NCI-H2227 (cell line): ENCODE measurements at regions not wholly inside any gene's neighbourhood (a gene's known extent, or its start where the extent isn't known, plus 50 kb on each side); places are given as distances from the start of the nearest gene placed in this dataset.

Experiments
- DNase-seq: peaks from one replicate; lab custom pipeline; 2025; ENCODE audit not compliant: unreplicated experiment; lab: John Stamatoyannopoulos, UW

DNA sequence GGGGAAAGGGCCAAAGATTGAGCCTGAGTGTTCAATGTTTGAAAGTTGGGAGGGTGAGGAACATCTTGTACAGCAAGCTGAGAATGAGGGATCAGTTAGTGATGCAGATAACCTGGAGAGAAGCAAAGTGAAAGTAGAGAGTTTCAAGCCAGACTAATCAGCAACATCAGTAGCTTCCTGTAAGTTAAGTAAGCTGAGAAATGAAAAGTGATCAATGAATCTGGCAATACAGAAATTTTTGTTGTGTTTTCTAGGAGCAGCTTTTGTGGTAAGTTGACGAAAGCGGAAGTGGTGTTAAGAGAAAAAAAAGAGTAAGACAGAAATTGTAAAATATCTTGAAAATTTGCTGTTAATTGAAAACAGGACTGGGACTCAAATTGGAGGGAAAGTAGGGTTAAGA is 855.5 kb upstream of the MAP3K7 start:
- DNase-seq, result no peak

DNA sequence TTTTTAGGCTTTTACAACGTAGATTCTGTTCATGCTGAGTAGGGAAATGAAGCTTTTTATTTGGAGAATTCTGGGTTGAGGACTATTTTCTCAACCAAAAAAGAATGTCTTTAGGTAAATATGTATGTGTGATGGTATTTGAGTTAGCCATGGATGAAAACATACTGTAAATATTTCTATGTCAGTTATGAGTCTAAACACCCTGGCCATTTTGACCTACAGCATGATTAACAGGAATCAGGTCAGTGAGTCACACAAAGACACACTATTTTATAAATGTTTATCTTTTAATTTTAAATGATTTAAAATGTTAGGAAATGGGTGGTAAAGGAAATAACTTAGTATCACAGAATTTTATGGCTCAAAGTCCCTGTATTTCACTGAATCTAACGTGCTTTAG is 851.7 kb upstream of the MAP3K7 start:
- DNase-seq, result no peak

DNA sequence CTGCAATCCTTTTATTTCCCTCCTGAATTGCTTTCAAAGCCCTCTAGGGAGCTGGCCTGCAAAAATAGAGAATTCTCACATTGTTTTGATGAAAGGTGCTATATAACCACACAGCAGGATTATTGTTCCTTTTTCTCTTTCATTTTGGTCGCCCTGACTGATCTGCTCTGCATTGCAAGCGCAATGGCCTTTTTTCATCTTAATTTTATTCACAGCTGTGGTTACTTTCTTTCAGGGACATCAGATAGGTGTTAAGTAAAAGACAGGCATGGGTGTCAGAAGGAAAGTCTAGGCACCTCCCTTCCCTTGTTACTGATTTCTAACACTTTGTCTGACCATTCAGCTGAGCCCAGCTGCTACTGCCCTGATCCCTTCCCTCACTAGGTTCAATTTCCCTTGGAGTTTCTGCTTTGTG is 850.5 kb upstream of the MAP3K7 start:
- DNase-seq, result no peak

DNA sequence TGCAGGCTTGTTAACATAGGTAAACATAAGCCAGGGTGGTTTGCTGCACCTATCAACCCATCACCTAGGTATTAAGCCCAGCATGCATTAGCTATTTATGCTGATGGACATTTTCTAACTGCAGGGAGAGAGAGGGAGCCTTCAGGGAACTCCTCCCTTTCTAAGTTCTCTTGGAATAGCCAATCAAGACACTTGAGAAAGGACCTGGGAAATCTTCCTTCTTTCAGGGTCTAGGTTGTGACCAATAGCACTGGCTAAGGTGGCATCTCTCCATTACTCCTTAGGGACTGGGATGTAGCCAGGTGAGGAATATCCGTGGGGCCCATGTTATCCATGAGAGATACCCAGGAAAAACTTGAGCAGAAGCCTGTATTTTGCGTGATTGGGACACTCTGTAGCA is 849.6 kb upstream of the MAP3K7 start:
- no peak for DNase-seq

DNA sequence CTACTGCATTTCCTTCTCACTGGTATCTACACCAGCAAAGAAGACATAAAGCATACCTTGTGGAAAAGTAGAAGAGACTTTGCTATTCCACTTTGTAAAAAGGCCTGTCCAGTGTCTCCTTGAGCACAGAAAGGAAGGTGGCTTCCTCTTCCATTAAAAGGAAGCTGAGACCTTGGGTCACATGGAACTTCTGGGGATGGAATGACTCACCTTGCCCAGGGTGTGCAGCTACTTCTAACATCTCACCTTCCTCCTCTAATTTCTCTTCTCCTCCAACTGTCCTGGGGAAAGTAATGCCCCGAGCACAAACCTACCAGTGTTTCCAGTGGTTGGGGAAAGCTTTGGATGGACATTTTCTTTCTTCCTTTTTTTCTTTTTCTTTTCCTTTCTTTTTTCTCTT is 848.8 kb upstream of the MAP3K7 start:
- no peak for DNase-seq

DNA sequence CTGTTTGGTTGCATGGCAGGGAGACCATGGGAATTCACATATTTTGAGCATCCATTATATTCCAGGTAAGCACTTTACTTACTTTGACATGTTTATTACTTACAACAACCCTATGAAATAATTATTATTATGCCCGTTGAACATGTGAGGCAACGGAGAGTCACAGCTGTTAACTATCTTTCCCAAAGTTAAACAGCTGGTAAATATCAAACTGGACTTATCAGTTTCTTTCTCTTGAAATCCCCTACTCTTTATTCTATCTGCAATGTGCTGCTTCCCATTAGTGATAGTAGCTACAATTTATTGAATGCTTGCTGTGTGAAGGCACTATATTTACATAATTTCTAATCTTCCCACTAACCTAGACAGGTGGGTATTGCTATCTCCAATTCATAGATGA is 847.7 kb upstream of the MAP3K7 start:
- DNase-seq, result no peak

DNA sequence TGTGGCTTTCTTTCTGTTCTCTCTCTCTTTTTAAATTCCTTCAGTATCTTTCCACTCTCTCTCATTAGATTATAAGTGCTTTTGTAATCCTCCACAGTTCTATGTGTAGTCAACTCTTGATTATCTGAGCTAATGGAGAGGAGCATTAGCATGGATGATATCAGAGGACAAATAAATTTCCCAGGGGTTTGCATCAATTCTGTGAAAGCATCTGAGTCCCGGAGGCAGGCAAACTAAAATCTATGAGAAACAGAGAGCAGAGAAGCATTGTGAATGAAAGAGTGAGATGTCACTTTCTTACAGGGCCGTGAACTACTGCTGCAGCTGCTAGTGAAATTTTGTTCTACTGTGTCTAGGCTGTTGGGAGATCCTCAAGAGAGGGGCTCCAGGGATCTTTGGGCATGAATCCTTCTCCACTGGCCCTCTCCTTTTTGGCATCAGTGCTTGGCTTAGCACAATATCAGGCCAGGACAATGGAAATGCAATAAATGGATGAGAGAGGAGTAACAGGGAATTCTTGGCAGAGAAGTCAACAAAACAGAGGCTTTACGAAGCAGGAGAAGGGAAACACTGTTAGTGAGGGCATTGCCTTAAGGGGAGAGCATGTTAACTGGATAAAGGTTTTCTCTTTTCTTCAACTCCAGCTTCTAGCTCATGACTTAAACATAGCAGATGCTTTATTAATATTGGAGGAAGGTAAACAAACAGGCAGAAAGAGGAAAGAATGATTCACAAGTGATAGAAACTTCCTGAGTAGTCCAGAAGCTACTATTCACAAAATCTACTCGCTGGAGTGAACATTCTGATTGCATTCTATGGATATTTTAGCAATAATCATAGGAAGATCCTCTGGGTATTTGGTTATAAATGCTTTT is 847.0 kb upstream of the MAP3K7 start:
- DNase-seq, result no peak

DNA sequence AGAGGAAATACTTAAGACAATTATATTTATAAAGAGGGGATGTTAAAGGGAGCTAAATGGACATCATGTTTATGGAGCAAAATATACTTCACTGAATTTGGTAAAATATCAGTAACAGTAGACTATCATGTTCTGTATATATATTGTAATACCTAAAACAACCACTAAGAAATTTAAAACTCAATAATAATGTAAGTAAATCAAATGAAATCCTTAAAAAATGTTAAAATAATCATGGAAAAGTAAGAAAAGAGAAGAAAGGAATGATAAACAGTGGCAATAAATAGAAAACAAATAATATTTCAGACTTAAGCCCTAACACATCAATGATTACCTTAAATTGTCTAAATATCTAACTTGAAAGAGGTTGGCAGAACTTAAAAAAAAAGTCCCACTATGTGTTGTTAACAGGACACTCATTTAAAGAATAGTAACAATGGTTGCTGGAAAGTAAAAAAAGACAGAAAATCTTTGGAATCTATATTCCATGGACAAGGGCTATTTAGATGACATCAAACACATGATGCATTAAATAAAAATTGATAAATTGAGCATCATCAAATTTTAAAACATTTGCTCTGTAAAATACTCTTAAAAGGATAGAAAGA is 842.2 kb upstream of the MAP3K7 start:
- no peak for DNase-seq

DNA sequence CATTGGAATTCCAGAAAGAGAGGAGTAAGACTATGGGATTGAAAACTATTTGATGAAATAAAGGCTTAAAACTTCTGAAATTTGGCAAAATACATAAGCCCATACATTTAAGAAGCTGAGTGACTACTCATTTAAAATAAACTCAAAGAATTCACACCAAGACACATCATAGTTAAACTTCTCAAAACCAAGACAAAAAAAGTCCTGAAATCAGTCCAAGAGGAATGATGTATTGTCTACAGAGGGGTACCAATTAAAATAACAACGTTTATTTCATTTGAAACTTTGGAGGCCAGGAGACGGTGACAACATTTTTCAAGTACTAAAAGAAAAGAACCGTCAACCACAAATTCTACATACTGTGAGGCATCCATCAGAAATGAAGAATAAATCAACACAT is 841.4 kb upstream of the MAP3K7 start:
- DNase-seq, result no peak

DNA sequence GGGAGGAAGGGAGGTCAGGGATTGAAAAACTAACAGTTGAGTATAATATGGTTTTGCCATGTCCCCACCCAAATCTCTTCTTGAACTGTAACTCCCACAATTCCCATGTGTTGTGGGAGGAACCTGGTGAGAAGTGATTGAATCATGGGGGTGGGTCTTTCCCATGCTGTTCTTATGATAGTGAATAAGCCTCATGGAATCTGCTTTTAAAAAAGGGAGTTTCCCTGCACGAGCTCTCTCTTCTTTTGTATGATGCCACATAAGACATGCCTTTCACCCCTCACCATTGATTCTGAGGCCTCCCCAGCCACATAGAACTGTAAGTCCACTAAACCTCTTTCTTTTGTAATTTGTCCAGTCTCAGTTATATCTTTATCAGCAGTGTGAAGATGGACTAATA is 833.4 kb upstream of the MAP3K7 start:
- DNase-seq, result no peak

DNA sequence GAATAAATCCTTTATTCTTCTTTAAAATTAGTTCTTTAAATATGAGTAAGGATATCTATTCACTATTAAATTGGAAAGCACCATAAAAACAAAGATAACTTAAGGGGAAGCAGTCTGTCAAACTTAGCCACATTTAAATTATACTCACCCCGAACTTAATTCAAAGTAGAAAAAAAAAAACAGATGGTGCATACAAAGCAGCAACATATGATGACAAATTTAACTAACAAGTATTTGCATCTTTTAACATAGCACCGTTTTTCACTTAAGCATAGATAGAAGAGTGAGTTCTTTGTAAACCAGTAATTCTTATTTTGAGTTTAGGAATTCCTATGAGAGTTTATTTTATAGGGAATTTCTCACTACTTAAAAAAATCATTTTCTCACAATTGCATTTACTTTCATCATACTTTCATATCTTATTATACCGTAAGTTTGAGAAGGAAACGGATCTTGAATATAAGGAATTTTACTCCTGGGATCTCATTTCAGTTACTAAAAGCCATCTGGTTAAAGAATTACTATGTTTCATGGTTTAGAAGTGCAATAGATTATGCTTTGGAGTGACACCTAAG is 828.2 kb upstream of the MAP3K7 start:
- no peak for DNase-seq

DNA sequence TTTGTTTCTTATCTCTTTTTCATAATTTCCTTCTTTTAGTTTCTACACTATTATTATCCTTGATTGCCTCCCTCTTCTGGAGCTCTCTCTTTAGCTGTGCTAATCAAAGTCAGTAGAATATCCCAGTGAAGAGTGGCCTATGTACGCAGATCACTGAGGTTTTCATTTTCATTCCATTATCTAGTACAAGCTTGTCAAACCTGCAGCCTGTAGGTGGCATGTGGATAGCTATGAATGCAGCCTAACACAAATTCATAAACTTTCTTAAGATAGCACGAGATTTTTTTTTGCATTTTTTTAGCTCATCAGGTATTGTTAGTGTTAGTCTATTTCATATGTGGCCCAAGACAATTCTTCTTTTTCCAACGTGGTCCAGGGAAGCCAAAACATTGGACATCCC is 825.7 kb upstream of the MAP3K7 start:
- no peak for DNase-seq

DNA sequence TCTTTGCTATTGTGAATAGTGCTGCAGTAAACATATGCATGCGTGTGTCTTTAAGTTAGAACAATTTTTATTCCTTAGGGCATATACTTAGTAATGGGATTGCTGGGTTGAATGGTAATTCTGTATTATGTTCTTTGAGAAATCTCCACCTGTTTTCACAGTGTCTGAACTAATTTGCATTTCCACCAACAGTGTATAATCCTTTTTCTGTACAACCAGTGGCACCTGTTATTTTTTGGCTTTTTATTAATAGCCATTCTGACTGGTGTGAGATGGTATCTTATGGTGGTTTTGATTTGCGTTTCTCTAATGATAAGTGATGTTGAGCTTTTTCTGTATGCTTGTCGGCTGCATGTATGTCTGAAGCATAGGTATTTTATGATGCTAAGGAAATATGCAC is 820.8 kb upstream of the MAP3K7 start:
- no peak for DNase-seq

DNA sequence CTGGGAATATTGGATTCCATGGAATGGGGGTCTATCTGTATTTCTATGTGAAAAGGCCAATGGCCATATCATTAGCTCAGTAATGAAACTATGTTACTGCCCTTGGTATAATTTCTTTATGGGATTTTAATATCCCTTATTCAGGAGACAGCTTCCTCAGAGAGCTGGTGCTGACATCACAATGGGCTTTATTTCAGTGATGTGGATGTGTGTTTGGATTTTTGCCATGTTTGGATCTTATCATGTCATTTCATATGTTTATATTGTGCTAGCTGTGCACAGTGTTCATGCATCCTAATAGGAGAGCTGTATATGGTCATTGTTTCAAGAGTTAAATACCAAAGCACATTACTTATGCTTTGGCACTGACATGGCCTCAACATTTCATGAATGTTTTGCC is 806.1 kb upstream of the MAP3K7 start:
- DNase-seq, result no peak

DNA sequence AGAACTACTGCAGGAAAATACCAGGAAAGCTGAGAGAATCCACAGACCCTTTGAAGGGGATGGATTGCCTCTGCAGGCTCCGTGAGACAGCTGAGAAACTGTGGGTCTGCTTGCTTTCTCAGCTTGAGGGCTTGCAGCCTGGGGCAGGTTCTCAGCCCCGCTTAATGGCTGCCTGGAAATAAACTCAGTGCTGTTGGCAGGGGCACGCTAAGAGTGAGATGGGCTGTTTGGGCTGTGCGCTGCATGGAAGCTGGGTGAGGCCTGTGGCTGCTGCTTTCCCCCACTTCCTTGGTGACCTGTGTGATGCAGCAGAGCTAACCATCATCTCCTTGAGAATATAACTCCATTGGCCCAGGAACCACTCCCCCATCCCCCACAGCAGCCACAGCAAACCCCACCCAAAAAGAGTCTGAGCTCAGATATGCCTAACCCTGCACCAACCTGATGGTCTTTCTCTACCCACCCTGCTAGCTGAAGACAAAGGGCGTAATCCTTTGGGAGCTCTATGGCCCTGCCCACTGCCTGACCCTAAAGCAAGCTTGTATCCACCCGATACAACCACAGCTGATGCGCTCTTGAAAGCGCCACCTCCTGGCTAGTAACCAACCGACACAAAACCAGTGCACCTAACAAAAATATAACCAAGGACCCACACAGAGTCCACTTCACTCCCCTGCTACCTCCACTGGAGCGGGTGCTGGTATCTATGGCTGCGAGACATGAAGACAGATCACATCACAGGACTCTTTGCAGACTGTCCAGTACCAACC is 800.6 kb upstream of the MAP3K7 start:
- DNase-seq, result no peak

DNA sequence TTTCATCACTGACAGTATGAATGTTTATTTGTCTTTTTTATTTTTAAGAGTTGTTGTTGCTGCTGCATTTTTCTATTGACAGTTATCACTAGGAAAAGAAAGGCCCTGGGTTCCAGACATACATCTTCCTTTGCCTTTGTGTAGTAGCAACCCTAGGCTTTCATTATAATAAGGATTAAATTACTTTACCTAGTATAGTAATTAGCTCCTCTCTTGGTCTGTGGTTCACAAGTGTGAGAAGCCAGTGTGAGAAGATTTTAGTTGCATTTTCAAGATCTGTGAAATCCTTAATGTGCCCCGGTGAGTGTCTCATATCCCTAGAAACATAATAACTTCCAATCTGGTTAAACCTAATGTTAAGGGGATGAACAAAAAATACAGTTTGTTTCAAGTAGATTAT is 799.3 kb upstream of the MAP3K7 start:
- no peak for DNase-seq

DNA sequence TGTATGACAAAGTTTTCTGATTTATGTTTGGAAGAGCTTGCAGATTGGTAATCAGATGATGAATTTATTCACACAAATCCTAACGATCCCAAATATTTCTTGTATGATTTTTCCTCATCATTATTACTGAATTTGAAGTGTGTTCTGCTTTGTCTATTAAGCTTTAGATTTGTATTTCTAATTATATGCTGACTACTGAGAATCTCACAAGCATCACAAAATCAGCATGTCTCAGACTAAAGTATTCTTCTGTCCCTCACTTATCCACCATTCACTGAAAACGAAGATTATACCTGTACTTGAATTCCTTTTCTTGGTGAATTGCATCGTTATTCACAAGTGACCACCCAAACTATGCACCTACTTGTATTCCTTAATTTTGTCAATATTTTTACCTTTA is 796.3 kb upstream of the MAP3K7 start:
- DNase-seq, result no peak

DNA sequence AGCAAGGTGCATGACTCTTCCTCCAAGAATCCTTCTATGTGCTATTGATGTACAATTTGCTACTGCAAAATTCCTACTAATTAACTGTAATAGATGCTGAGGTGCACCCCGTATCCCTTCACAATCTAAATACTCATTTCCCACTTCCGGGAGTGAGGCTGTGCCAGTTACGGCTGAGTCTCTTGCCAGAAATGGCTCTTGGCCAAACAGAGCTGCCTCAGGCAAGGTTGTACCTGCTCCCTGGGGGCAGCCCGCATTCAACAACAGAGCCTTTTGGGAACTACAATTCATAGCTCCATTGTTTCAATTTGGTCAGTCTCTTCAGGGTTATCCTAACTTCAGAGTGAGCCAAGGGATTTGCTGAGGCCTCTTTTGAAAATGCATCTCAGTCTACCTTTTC is 789.8 kb upstream of the MAP3K7 start:
- no peak for DNase-seq

DNA sequence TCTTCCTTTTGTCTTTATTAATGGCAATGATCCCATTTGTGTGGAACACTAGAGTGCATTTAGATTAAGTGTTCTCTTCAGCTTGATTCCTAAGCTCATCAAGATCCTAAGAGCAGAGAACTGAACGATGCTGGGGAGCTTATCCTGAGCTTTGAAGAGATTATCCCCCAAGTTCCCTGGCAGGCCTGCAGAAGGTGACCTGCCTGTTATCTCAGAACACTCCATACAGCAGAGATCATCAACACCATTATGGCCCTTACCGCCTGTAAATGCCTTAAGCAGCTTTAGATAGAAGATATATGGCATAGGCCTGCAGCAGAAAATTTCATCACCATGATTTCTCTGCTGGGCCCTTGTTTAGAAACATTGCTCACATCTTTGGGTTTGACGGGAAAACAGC is 779.9 kb upstream of the MAP3K7 start:
- DNase-seq, result no peak

DNA sequence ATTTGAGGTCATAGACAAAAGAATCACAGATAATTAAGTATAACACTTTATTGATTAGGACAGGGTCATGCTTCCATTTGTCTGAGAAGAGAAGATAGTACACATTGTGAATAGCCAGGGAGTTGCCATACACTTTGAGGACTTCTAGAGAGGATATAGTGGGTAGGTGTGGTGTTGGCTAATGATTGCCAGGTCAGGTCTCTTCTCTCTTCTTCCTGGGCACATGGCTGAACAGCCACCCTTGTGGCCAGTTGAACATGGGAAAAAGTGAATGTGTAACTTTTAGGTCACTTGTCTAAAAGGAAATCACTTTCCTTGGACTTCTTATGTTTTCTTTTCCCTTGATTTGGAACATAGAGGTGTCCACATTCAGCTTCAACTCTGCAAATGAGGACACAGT is 772.1 kb upstream of the MAP3K7 start:
- DNase-seq, result no peak

DNA sequence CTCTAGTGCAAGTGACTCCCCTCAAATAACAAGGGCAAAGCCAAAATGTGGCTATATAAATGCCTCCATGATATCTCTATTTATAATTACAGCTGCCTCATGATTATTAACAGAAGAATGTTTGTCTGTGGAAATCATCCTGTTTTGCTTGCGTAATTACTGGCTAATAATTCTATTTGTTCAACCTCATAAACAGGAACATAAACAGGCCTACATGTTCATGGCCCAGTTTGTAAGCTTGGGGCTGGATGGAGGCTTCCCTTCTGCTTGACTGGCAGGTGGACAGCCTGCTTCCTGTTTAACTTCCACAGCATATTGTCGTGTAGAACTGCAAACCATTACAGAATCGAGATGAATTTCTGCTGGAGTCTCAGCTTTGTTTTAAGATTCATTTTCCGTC is 766.0 kb upstream of the MAP3K7 start:
- no peak for DNase-seq

DNA sequence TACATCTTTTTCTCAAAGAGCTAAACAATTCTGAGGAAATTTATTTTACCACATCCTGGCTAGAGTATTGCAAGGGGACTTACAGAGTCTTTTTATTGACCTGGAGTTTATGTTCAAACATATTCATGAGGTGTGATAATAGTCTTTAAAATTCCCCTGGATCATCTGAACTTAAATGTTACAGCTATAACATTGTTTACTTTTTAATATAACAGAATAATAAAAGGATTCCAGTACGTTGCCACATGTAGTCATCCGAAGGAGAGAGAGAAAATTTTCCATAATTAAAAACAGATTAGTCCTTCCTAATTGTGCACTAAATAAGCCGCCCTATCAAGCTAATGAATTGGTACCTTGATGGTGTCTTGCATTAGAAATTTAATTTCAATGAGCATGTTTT is 765.4 kb upstream of the MAP3K7 start:
- no peak for DNase-seq
